Thymus (tissue), 11 donors: ENCODE measurements at regions not wholly inside any gene's neighbourhood (a gene's known extent, or its start where the extent isn't known, plus 50 kb on each side); places are given as distances from the start of the nearest gene placed in this dataset.

Experiments
- DNase-seq, 9 donors: peaks; one replicate each; pipeline ENCODE4 v3.0.0-alpha.2; 2013; ENCODE audit warnings: low spot score in 9 of 9, low read depth in 6 of 9, missing footprints in 1 of 9
- H3K27ac ChIP-seq, 2 donors: one replicate each; pipeline ENCODE4 v1.5.1; 2013; ENCODE audit warnings: control low read depth in 1 of 2, low read depth in 1 of 2, low read length in 1 of 2, mild to moderate bottlenecking in 1 of 2, moderate library complexity in 1 of 2
- H3K27me3 ChIP-seq, 2 donors: one replicate each; pipeline ENCODE4 v1.5.1; 2013; ENCODE audit warnings: low read length in 1 of 2; ENCODE audit not compliant: control insufficient read depth in 2 of 2, insufficient read depth in 1 of 2
- H3K36me3 ChIP-seq, 2 donors: one replicate each; pipeline ENCODE4 v1.5.1; 2013; ENCODE audit warnings: low read length in 1 of 2, mild to moderate bottlenecking in 1 of 2, moderate library complexity in 1 of 2; ENCODE audit not compliant: control insufficient read depth in 2 of 2, insufficient read depth in 2 of 2
- H3K4me1 ChIP-seq, 2 donors: one replicate each; pipeline ENCODE4 v1.5.1; 2013; ENCODE audit warnings: low read length in 2 of 2; ENCODE audit not compliant: control insufficient read depth in 2 of 2, insufficient read depth in 2 of 2
- H3K4me3 ChIP-seq, 2 donors: one replicate each; pipeline ENCODE4 v1.5.1; 2013; ENCODE audit warnings: low read length in 2 of 2, control low read depth in 1 of 2, mild to moderate bottlenecking in 1 of 2
- H3K9me3 ChIP-seq, 2 donors: one replicate each; pipeline ENCODE4 v1.5.1; 2013; ENCODE audit warnings: low read length in 1 of 2, mild to moderate bottlenecking in 1 of 2; ENCODE audit not compliant: control insufficient read depth in 2 of 2, insufficient read depth in 1 of 2
- WGBS: extraction: QIAGEN DNeasy Blood & Tissue Kit; methylation state at CpG from one replicate; pipeline ENCODE4 v1.1.7; 2013; 5-methylcytosine and 5-hydroxymethylcytosine counted together
- donor health status: healthy.

DNA sequence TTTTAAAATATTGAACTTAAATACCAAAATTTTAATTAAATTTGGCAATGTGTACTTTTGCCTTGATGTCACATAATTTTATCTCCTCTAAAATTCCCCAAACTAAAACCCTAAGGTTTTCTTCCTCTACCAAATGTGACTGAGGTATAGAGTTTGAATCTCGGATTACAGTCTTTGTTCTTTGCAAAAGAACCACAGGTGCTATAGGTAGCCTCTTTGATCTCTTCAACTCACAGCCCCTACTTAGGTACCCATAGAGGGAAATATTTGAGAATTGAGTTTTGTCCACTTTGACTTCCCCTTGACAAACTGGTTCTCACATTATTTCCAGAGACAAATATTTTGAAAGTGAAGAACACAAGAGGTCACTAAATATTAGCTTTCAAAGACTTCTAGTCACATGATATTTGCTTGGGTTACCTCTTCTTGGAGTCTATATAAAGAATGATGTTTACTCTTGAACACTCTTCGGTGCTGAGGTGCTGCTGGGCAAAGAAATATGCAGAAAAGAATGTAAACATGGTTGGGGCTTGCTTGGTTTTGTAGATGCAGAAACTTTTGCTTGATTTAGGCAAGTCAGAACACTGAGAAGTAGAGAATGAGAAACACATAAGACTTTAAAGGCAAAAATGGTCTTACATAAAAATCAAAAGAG is 120.8 kb upstream of the MCTP2 start:
- Histone ChIP-seq H3K4me3 (no peak overlapping the region), H3K27ac (no peak overlapping the region), H3K4me1 (no peaks in the 10 kb centered on the region), H3K27me3 (no peaks in the 10 kb centered on the region), H3K9me3 (no peaks in the 10 kb centered on the region), H3K36me3 (no peaks in the 10 kb centered on the region)
- WGBS = 85% methylated on average over 2 of the region's 2 CpGs
- DNase-seq = no peak

DNA sequence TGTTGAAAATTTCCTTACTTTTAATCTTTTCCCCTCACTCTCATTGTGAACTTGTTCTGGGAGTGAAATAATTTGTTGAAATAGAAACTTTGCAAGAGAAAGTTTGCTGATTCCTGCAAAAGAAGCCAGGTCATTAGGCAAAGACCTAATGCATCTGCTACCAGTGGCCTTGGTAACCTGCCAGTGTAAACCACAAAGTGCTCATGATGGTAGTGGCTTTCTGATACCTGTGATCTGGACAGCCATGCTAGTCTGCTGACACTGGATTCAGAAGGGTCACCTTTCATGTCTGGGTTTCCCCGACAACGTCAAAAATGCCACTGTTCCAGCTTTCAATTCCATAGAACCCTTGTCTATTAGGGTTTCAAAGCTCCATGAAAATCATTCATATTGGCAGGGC is 123.7 kb upstream of the MCTP2 start:
- Histone ChIP-seq H3K27ac (no peak overlapping the region), H3K4me1 (no peaks in the 10 kb centered on the region), H3K4me3 (no peak overlapping the region), H3K36me3 (no peaks in the 10 kb centered on the region), H3K27me3 (no peaks in the 10 kb centered on the region), H3K9me3 (peaks cover 0 to 1% of the 10 kb centered on the region in 2 donors)
- WGBS = 94% methylated on average over 2 of the region's 2 CpGs
- no peak for DNase-seq

DNA sequence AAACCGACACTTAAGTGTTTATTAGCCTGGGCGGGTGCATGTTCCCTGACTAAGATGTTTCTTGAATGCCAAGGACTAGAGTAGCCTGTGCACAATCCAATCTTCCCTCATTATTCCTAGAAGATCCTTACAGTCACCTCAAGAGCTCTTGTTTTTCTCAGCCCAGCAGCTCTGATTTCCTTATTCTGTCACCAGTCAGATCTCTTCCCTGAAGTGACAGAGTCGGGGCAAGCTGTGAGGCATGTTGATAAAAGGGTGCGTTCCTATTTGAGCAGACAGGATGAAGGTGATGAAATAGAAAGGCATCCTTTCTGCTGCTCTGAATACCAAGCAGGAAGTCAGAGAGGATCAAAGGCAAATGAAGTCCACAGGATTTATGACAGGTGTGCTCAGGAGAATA is 125.6 kb upstream of the MCTP2 start:
- Histone ChIP-seq H3K4me3 (no peak overlapping the region), H3K27ac (no peak overlapping the region)

DNA sequence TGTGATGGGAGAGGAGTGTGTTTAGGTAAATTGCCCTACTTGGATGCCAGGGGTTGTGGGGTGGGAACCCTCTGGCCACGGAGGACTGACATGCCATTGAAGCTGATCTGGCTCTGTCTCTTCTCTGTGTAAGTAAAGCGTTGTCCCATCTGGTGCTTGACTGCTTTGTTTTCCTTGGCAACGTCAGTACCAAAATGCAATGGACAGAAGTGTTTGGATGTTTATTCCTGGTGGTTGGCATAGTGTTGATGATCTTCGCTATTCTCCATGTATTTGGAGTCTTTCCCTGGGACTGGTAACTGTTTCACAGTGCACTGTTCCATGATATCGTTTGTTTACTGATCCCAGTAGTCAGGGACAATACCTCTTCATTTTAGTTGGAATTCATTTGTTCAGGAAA is 130.5 kb upstream of the MCTP2 start:
- no peak overlapping the region for H3K4me3 ChIP-seq
- H3K27ac ChIP-seq = no peak overlapping the region
- H3K36me3 ChIP-seq = no peaks in the 10 kb centered on the region
- peaks cover 0 to 1% of the 10 kb centered on the region in 2 donors for H3K9me3 ChIP-seq
- no peaks in the 10 kb centered on the region for H3K4me1 ChIP-seq
- no peak for DNase-seq
- no peaks in the 10 kb centered on the region for H3K27me3 ChIP-seq
- 81% methylated on average over 5 of the region's 5 CpGs for WGBS

More for the DNA sequence above, 125.6 kb upstream of the MCTP2 start:
- H3K9me3 ChIP-seq = peaks cover 0 to 1% of the 10 kb centered on the region in 2 donors
- 85% methylated on average over 4 of the region's 4 CpGs for WGBS
- no peak for DNase-seq
- no peaks in the 10 kb centered on the region for H3K36me3 ChIP-seq
- no peaks in the 10 kb centered on the region for H3K27me3 ChIP-seq
- no peaks in the 10 kb centered on the region for H3K4me1 ChIP-seq

DNA sequence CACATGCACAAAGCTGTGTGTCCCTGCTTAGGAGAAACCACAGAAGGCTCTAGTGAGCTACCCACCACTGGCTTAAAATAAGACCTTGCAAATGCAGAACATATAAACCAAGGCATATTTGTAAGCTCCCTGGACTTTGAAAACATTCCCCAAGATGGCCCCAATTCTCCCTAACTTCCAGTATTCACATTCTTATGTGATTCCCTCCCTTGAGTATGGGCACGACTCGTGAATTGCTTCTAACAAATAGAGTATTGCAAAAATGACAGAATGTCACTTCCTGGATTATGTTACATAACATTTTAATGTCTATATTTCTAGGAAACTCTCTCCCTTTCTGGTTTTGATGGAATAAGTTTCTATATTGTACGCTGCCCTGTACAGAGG is 131.8 kb upstream of the MCTP2 start:
- WGBS = 93% methylated on average over 3 of the region's 3 CpGs
- Histone ChIP-seq H3K27me3 (no peaks in the 10 kb centered on the region), H3K36me3 (no peaks in the 10 kb centered on the region), H3K4me1 (no peaks in the 10 kb centered on the region), H3K4me3 (no peak overlapping the region), H3K27ac (no peak overlapping the region), H3K9me3 (peaks cover 0 to 1% of the 10 kb centered on the region in 2 donors)
- no peak for DNase-seq

DNA sequence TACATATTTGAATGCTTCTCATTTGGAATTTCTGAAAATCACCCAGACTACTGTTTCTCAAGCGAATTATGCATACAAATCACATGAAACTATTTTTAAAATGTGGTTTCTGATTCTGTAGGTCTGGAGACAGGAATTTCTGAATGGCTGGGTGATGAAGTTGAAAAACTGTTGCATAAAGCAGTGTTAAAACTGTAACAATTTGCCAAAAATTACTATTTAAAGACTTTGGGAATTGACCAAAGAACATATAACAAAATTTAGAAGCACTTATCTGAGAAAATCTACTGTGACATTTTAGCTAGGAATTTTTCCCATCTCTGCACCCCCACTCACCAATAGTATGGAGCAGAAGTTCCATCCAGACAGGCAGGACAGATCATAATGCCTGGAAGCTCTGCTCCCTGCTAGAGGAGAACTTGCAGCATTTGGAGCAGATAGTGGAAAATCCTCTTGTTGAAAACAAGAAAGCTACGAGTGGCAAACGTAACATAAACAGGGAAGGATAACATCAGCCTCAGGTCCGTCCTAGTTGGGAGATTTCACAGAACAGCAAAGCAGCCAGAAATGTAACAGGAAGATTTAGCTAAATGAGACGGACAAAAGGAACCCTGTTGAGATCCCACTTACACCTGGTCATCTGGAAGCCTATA is 132.3 kb upstream of the MCTP2 start:
- no peak overlapping the region for H3K27ac ChIP-seq
- no peak for DNase-seq
- no peaks in the 10 kb centered on the region for H3K27me3 ChIP-seq
- no peaks in the 10 kb centered on the region for H3K4me1 ChIP-seq
- no peaks in the 10 kb centered on the region for H3K36me3 ChIP-seq
- H3K9me3 ChIP-seq = peaks cover 0 to under 1% of the 10 kb centered on the region in 2 donors
- 91% methylated on average over 5 of the region's 5 CpGs for WGBS
- no peak overlapping the region for H3K4me3 ChIP-seq

DNA sequence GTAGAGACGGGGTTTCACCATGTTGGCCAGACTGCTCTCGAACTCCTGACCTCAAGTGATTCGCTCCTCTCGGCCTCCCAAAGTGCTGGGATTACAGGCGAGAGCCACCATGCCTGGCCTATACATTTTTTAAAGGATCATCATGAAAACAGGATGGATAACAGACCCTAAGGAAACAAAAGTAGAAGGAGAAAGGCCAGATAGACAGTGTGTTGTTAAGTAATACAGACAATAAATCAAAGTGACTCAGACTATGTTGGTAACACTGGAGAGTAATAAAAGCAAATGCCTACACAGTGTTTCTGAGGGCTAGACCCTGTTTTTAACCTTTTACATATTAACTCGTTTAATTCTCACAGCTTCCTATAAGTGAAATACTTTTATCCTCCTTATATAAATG is 133.8 kb upstream of the MCTP2 start:
- Histone ChIP-seq H3K4me1 (no peaks in the 10 kb centered on the region), H3K36me3 (no peaks in the 10 kb centered on the region), H3K9me3 (no peaks in the 10 kb centered on the region), H3K27ac (no peak overlapping the region), H3K27me3 (no peaks in the 10 kb centered on the region), H3K4me3 (no peak overlapping the region)
- DNase-seq = no peak
- WGBS = 87% methylated on average over 6 of the region's 6 CpGs

DNA sequence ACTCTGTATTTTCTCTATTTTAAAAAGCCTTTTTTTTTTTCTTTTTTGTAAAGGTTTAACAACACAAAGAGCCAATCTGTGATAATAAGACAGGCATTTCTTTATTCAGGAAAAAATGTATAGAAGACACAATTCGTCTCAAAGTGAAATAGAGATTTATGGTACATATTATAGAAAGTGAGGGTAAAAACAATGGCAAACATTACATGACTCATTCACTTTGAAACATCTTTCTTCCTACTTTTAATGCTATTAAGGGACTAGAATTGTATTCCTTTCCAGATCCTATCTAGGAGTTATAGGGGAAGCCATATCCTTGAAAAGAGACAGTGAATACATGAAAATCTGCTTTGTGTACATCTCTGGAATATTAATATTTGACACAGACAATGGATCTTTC is 137.1 kb upstream of the MCTP2 start:
- Histone ChIP-seq H3K27ac (no peak overlapping the region), H3K4me3 (no peak overlapping the region), H3K36me3 (no peaks in the 10 kb centered on the region), H3K4me1 (no peaks in the 10 kb centered on the region), H3K9me3 (no peaks in the 10 kb centered on the region), H3K27me3 (no peaks in the 10 kb centered on the region)
- DNase-seq = no peak
- 92% methylated on average over 1 of the region's 1 CpG for WGBS

DNA sequence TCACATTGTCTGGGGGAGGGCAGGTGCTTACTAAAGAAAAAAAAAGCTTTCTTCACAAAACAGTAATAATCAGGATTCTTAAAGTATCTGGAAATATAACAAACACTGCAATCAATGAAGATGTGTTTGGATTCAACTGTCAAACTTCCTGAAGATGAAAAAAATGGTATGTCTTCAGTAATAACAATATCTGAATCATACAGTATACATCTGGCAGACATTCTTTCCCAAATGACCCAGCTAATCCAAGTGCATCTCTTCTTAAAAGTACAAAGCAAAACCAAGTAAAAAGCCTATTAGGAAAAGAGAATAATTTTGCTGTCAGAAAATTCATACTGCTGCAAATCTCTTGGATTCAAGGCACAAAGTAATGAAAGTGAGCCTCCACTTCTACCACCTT is 145.0 kb upstream of the MCTP2 start:
- no peaks in the 10 kb centered on the region for H3K27me3 ChIP-seq
- H3K27ac ChIP-seq = no peak overlapping the region
- H3K9me3 ChIP-seq = no peaks in the 10 kb centered on the region
- H3K36me3 ChIP-seq = no peaks in the 10 kb centered on the region
- H3K4me3 ChIP-seq = no peak overlapping the region
- H3K4me1 ChIP-seq = no peaks in the 10 kb centered on the region
- DNase-seq = no peak
